Heart left ventricle (tissue), 16 donors: ENCODE measurements at regions not wholly inside any gene's neighbourhood (a gene's known extent, or its start where the extent isn't known, plus 50 kb on each side); places are given as distances from the start of the nearest gene placed in this dataset.

Experiments
- ATAC-seq, 4 donors: fragments of 200-7000 bp; cut with Tn5 transposase; one replicate each; pipeline ENCODE4 v1.9.1; 2020 to 2022; ENCODE audit warnings: moderate library complexity in 4 of 4, mild to moderate bottlenecking in 3 of 4, moderate number of reproducible peaks in 1 of 4
- DNase-seq, 5 donors: peaks; one replicate each; pipeline ENCODE4 v3.0.0-alpha.2; 2020
- H3K27ac ChIP-seq, 12 donors: fragments of 200-600 bp; sonication (generic) in 4 of 12; one replicate each; pipeline versions ENCODE4 v1.5.0 to v1.8.0; 2016 to 2022; ENCODE audit warnings: mild to moderate bottlenecking in 2 of 12
- H3K27me3 ChIP-seq, 9 donors: fragments of 200-600 bp; sonication (generic) in 2 of 9; one replicate each; pipeline versions ENCODE4 v1.5.1 to v1.8.0; 2016 to 2022; ENCODE audit warnings: mild to moderate bottlenecking in 3 of 9
- H3K36me3 ChIP-seq, 9 donors: fragments of 200-600 bp; sonication (generic) in 2 of 9; one replicate each; pipeline versions ENCODE4 v1.5.0 to v1.8.0; 2018 to 2022; ENCODE audit warnings: mild to moderate bottlenecking in 2 of 9
- H3K4me1 ChIP-seq, 12 donors: fragments of 200-600 bp; sonication (generic) in 4 of 12; one replicate each; pipeline versions ENCODE4 v1.5.0 to v1.8.0; 2016 to 2022; ENCODE audit warnings: mild to moderate bottlenecking in 3 of 12
- H3K4me3 ChIP-seq, 12 donors: fragments of 200-600 bp; sonication (generic) in 4 of 12; one replicate each; pipeline versions ENCODE4 v1.5.0 to v1.8.0; 2017 to 2022; ENCODE audit warnings: mild to moderate bottlenecking in 9 of 12, moderate library complexity in 4 of 12
- H3K9me3 ChIP-seq, 12 donors: fragments of 200-600 bp; sonication (generic) in 4 of 12; one replicate each; pipeline versions ENCODE4 v1.5.0 to v1.8.0; 2016 to 2022; ENCODE audit warnings: mild to moderate bottlenecking in 1 of 12
- CTCF ChIP-seq, 12 donors: fragments of 200-600 bp; sonication (generic) in 4 of 12; IDR thresholded peaks; one replicate each; pipeline versions ENCODE4 v1.5.0 to v1.8.0; 2018 to 2022; ENCODE audit warnings: antibody characterized with exemption in 12 of 12, mild to moderate bottlenecking in 5 of 12
- POLR2A ChIP-seq, 2 donors: fragments of 450-650 bp; IDR thresholded peaks; one replicate each; pipeline ENCODE4 v1.6.1; 2017; ENCODE audit warnings: antibody characterized with exemption in 2 of 2, mild to moderate bottlenecking in 2 of 2, moderate library complexity in 2 of 2
- WGBS, 4 donors: extraction: QIAGEN DNeasy Blood & Tissue Kit in 2 of 4; methylation state at CpG; one replicate each; pipeline versions ENCODE4 v1.1.5 to v1.1.7; 2013 to 2018; 5-methylcytosine and 5-hydroxymethylcytosine counted together
- intact Hi-C, 10 donors: fragments of 100-400 bp; cut with DNase I; formaldehyde crosslinking; loops; one replicate each; pipeline versions ENCODE4 v1.11.1 to v1.14.2; 2022
- donor health status: ischemic (EF 13 %, LVEDD 7.1; RV severe dilation, severe dysfunction).
- donor health status: healthy with polysubstance abuse.
- donor health status: DM: no; HTN: yes; CAD: no.
- donor health status: DM: no; HTN: no; CAD: no.
- donor health status: ischemic (EF 25% LVEDD 6.9; RV normal size, moderate dysfunction).
- donor health status: ischemic (EF 25% LVEDD 5.7; RV mildly dilated, moderate dysfunction).
- donor health status: healthy.
- donor health status: DM: yes; HTN: yes; CAD: no.
- donor health status: ischemic (EF 35%, LVEDD 5.7; RV mildly dilated, moderate dysfunction).
- donor health status: nonischemic (EF 11% LVEDD 7.7; RV severe dilation, severe dysfunction).
- donor health status: DM: yes; HTN: yes; CAD: no.
- donor health status: PGD.
- donor health status: ischemic (EF 29% LVEDD 5.4; RV normal size, mild dysfunction).
- donor health status: nonischemic (EF 23%, LVEDD 6.1; RV moderate dilation, normal function).

GRCh38 chr3:152969557-152970300 lies 134.8 kb downstream of the P2RY1 start:
- ATAC-seq (no peak), DNase-seq (no peak)
- 71 to 84% (median 81%) methylated on average over 1 of the region's 1 CpG for WGBS, 4 donors
- Histone ChIP-seq H3K36me3 (no peaks in the 10 kb centered on the region), H3K27ac (no peak overlapping the region), H3K4me1 (peaks cover 0 to 9% (median 0%) of the 10 kb centered on the region in 12 donors), H3K27me3 (no peaks in the 10 kb centered on the region), H3K4me3 (no peak overlapping the region), H3K9me3 (peaks cover 0 to 17% (median 3%) of the 10 kb centered on the region in 12 donors)
- TF ChIP-seq POLR2A (IDR thresholded peaks at IDR 0.05) (no peak), CTCF (IDR thresholded peaks at IDR 0.05) (no peak)
- intact Hi-C loops: loop anchor here in 2 of 10 donors (10.0 kb wide), 2 partner anchors 265 to 275 kb away; no protein-coding TSS in a partner anchor

- DNase-seq (no peak), ATAC-seq (no peak)
- Histone ChIP-seq H3K27ac (no peak overlapping the region), H3K27me3 (no peaks in the 10 kb centered on the region), H3K4me3 (no peak overlapping the region), H3K4me1 (no peaks in the 10 kb centered on the region), H3K36me3 (no peaks in the 10 kb centered on the region), H3K9me3 (peaks cover 0 to 13% (median 3%) of the 10 kb centered on the region in 12 donors)
- TF ChIP-seq CTCF (IDR thresholded peaks at IDR 0.05) (no peak), POLR2A (IDR thresholded peaks at IDR 0.05) (no peak)
- 86 to 93% (median 91%) methylated on average over 4 of the region's 4 CpGs for WGBS, 4 donors
- intact Hi-C loops: loop anchor here in 1 of 10 donors (10.0 kb wide), 1 partner anchor 266 kb away; no protein-coding TSS in a partner anchor
Measured at GRCh38 chr3:152970851-152971250, 135.9 kb downstream of the P2RY1 start.

- no peaks in the 10 kb centered on the region for H3K27me3 ChIP-seq
- ATAC-seq: no peak
- no peak for DNase-seq
- intact Hi-C loops: loop anchor here in 1 of 10 donors (10.0 kb wide), 1 partner anchor 267 kb away; no protein-coding TSS in a partner anchor
- H3K4me3 ChIP-seq: no peak overlapping the region
- TF ChIP-seq POLR2A (IDR thresholded peaks at IDR 0.05) (no peak), CTCF (IDR thresholded peaks at IDR 0.05) (no peak)
- 87 to 96% (median 90%) methylated on average over 4 of the region's 4 CpGs for WGBS, 4 donors
- H3K27ac ChIP-seq: no peak overlapping the region
- H3K9me3 ChIP-seq: peaks cover 0 to 5% (median 0%) of the 10 kb centered on the region in 12 donors
- H3K36me3 ChIP-seq: no peaks in the 10 kb centered on the region
- H3K4me1 ChIP-seq: no peaks in the 10 kb centered on the region
Measured at GRCh38 chr3:152971880-152972279, 136.9 kb downstream of the P2RY1 start.

- no peaks in the 10 kb centered on the region for H3K36me3 ChIP-seq
- H3K9me3 ChIP-seq: no peaks in the 10 kb centered on the region
- no peaks in the 10 kb centered on the region for H3K4me1 ChIP-seq
- H3K27ac ChIP-seq: no peak overlapping the region
- H3K27me3 ChIP-seq: no peaks in the 10 kb centered on the region
- H3K4me3 ChIP-seq: no peak overlapping the region
- ATAC-seq: no peak
- intact Hi-C loops: loop anchor here in 1 of 10 donors (10.0 kb wide), 1 partner anchor 269 kb away; no protein-coding TSS in a partner anchor
- no peak for TF ChIP-seq POLR2A (IDR thresholded peaks at IDR 0.05)
- TF ChIP-seq CTCF (IDR thresholded peaks at IDR 0.05): no peak
- DNase-seq: no peak
- WGBS, 4 donors: 75 to 89% (median 84%) methylated on average over 1 of the region's 1 CpG
Measured at GRCh38 chr3:152973575-152973974, 138.6 kb downstream of the P2RY1 start.
